ENCODE measurements at regions not wholly inside any gene's neighbourhood (a gene's known extent, or its start where the extent isn't known, plus 50 kb on each side); places are given as distances from the start of the nearest gene placed in this dataset.
"Not testable (repeated sequence)": the region's sequence is repeated elsewhere in the genome, so short reads cannot be mapped to it uniquely, and the experiment has no call there.

- no peak for DNase-seq (ENCODE audit: low read depth in 2 of 2)
- TF ChIP-seq, protein P1, sequence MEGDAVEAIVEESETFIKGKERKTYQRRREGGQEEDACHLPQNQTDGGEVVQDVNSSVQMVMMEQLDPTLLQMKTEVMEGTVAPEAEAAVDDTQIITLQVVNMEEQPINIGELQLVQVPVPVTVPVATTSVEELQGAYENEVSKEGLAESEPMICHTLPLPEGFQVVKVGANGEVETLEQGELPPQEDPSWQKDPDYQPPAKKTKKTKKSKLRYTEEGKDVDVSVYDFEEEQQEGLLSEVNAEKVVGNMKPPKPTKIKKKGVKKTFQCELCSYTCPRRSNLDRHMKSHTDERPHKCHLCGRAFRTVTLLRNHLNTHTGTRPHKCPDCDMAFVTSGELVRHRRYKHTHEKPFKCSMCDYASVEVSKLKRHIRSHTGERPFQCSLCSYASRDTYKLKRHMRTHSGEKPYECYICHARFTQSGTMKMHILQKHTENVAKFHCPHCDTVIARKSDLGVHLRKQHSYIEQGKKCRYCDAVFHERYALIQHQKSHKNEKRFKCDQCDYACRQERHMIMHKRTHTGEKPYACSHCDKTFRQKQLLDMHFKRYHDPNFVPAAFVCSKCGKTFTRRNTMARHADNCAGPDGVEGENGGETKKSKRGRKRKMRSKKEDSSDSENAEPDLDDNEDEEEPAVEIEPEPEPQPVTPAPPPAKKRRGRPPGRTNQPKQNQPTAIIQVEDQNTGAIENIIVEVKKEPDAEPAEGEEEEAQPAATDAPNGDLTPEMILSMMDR (IDR thresholded peaks at IDR 0.05; ENCODE audit: low read depth, low read length): no peak
- no peak overlapping the region for H3K4me3 ChIP-seq (replicated peaks in 1 of 2; ENCODE audit: low read depth in 2 of 2, low read length in 2 of 2)
These were observed 1168.6 kb upstream of the ALCAM start for GRCh38 chr3:104198131-104198530.

DNA sequence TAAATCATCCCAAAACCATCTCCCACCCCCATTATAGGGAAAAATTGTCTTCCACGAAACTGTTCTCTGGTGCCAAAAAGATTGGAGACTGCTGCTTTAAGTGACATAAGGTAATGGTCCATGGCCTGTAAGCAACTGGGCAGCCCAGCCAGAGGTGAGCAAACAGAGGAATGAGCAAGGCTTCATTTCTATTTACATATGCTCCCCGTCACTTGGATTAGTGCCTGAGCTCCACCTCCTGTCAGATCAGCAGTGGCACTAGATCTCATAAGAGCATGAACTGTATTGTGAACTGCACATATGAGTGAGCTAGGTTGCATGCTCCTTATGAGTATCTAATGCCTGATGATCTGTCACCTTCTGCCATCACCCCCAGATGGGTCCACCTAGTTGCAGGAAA lies 1159.8 kb upstream of the ALCAM start:
- TF ChIP-seq, protein P1 (IDR thresholded peaks at IDR 0.05; ENCODE audit: low read depth, low read length): no peak
- no peak overlapping the region for H3K4me3 ChIP-seq (replicated peaks in 1 of 2; ENCODE audit: low read depth in 2 of 2, low read length in 2 of 2)
- no peak for DNase-seq (ENCODE audit: low read depth in 2 of 2)

DNA sequence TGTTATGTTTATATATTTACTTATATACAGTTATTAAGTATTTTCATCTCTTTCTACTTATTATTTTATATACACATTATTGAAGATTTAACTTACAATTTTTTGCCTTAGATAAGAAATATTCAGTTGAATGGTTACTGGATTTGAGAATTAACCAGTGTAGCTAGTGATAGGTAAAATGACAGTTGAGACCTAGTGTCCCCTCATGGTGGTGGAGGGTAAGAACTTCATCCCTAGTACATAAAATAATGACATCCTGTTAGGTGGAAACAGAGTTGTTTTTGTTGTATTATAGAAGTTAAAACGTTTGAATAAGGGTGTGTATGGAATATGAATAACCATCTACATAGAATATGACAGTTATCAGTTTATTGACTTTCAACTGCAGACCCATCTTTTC lies 1152.4 kb upstream of the ALCAM start:
- TF ChIP-seq, protein P1 (IDR thresholded peaks at IDR 0.05; ENCODE audit: low read depth, low read length): no peak
- no peak for DNase-seq (ENCODE audit: low read depth in 2 of 2)
- H3K4me3 ChIP-seq (replicated peaks in 1 of 2; ENCODE audit: low read depth in 2 of 2, low read length in 2 of 2): no peak overlapping the region

DNA sequence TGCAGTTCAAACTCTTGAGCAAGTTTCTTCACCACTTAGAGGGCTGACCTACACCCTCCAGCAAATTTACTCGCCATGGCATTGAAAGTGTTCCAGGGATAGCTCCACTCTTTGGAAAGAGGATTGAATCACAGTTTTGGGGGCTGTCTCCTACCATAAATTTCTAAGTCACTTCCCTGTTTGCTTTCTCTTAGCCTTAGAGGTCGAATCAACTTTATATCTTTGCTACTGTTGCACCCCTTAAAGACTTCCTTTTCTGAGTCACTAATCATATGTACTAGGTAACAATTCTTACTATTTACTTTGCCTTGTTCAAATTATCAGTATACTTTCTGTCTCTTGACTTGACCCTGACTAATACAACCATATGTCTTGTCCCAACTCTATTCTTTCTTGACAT lies 1151.8 kb upstream of the ALCAM start:
- no peak for DNase-seq (ENCODE audit: low read depth in 2 of 2)
- H3K4me3 ChIP-seq (replicated peaks in 1 of 2; ENCODE audit: low read depth in 2 of 2, low read length in 2 of 2): no peak overlapping the region
- TF ChIP-seq, protein P1 (IDR thresholded peaks at IDR 0.05; ENCODE audit: low read depth, low read length): no peak

- H3K4me3 ChIP-seq (replicated peaks in 1 of 2; ENCODE audit: low read depth in 2 of 2, low read length in 2 of 2); DNase-seq (ENCODE audit: low read depth in 2 of 2): not testable (repeated sequence)
These were observed 1147.7 kb upstream of the ALCAM start for GRCh38 chr3:104219046-104219445.

DNA sequence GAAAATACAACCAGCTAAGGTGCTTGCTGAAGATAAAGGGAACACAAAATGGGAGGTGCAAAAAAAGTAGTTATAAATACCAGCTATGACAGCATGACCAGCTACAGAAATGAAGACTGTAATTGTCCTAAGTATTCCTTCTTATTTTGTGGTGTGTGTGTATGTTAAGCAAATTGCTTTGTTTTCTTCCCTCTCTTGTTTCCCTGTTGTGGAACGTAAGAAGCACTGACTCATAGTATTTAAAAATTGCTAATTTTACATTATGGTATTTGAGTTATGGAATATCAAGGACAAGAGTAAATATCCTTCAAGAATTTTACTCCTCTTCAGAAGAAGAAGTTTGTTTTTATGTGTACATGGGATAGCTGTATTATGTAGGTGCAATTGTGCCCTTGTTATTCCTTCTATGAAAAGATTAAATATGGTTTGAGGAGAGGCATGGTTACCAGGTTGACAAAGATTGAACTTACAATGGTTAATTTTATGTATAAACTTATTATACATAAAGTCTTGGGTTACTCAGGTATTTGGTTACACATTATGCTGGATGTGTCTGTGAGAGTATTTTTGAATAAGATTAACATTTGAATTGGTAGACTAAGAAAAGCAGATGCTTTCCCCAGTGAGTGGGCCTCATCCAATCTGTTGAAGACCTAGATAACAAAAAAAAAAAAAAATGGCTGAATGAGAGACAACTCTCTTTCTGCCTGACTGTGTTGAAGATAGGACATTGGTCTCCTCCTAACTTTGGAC lies 1132.1 kb upstream of the ALCAM start:
- TF ChIP-seq, protein P1 (IDR thresholded peaks at IDR 0.05; ENCODE audit: low read depth, low read length): no peak
- no peak for DNase-seq (ENCODE audit: low read depth in 2 of 2)
- no peak overlapping the region for H3K4me3 ChIP-seq (replicated peaks in 1 of 2; ENCODE audit: low read depth in 2 of 2, low read length in 2 of 2)

GRCh38 chr3:104244680-104245220 lies 1122.0 kb upstream of the ALCAM start:
- no peak overlapping the region for H3K4me3 ChIP-seq (replicated peaks in 1 of 2; ENCODE audit: low read depth in 2 of 2, low read length in 2 of 2)
- no peak for DNase-seq (ENCODE audit: low read depth in 2 of 2)
- TF ChIP-seq, protein P1 (IDR thresholded peaks at IDR 0.05; ENCODE audit: low read depth, low read length): no peak
